Mammary epithelial cell (primary cell): ENCODE measurements at regions not wholly inside any gene's neighbourhood (a gene's known extent, or its start where the extent isn't known, plus 50 kb on each side); places are given as distances from the start of the nearest gene placed in this dataset.

Experiments
- EZH2 ChIP-seq: IDR thresholded peaks from 2 replicates; pipeline ENCODE4 v1.6.1; 2012; ENCODE audit warnings: low read length, inconsistent platforms, borderline replicate concordance
- TF ChIP-seq, protein P1 (sequence below), 2 donors: IDR thresholded peaks in 1 of 2; conservative IDR thresholded peaks in 1 of 2; 2 replicates each; pipeline ENCODE4 v1.5.1; 2011 to 2012; ENCODE audit warnings: inconsistent platforms in 2 of 2, low read length in 2 of 2, mild to moderate bottlenecking in 2 of 2, control low read depth in 1 of 2, low read depth in 1 of 2; ENCODE audit not compliant: insufficient read depth in 1 of 2; ENCODE audit errors: extremely low read depth in 1 of 2

DNA sequence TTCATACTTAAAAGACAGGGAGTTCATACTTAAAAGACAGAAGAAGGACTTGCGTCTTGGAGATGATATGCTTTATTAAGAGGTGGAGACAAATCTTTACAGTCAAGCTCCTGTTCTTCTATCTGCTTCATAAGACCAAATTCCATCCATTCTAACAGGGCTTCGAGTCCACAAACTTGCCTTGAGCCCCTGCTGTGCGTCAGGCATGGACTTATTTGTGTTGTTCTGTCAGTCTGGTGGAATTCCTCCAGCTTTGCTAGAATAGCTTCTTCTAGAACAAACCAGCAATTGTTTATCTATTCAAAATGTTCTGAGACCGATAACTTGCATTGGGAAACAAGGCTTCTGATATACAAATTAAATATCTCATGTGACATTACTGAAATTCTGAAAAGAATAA lies 73.9 kb upstream of the SOX11 start:
- TF ChIP-seq, protein P1, sequence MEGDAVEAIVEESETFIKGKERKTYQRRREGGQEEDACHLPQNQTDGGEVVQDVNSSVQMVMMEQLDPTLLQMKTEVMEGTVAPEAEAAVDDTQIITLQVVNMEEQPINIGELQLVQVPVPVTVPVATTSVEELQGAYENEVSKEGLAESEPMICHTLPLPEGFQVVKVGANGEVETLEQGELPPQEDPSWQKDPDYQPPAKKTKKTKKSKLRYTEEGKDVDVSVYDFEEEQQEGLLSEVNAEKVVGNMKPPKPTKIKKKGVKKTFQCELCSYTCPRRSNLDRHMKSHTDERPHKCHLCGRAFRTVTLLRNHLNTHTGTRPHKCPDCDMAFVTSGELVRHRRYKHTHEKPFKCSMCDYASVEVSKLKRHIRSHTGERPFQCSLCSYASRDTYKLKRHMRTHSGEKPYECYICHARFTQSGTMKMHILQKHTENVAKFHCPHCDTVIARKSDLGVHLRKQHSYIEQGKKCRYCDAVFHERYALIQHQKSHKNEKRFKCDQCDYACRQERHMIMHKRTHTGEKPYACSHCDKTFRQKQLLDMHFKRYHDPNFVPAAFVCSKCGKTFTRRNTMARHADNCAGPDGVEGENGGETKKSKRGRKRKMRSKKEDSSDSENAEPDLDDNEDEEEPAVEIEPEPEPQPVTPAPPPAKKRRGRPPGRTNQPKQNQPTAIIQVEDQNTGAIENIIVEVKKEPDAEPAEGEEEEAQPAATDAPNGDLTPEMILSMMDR (conservative IDR thresholded peaks at IDR 0.05 in 1 of 2, IDR thresholded peaks at IDR 0.05 in 1 of 2; ENCODE audit: extremely low read depth in 1 of 2, insufficient read depth in 1 of 2, low read depth in 1 of 2, low read length in 2 of 2), result no peak
- TF ChIP-seq EZH2, result no peak
